NCI-H82 treated with DMSO at 0.1 percent for 48 hours (cell line): ENCODE measurements at regions not wholly inside any gene's neighbourhood (a gene's known extent, or its start where the extent isn't known, plus 50 kb on each side); places are given as distances from the start of the nearest gene placed in this dataset.

ENCODE experiments used
- DNase-seq: peaks from one replicate; lab custom pipeline; 2025; ENCODE audit not compliant: unreplicated experiment; lab: John Stamatoyannopoulos, UW

DNA sequence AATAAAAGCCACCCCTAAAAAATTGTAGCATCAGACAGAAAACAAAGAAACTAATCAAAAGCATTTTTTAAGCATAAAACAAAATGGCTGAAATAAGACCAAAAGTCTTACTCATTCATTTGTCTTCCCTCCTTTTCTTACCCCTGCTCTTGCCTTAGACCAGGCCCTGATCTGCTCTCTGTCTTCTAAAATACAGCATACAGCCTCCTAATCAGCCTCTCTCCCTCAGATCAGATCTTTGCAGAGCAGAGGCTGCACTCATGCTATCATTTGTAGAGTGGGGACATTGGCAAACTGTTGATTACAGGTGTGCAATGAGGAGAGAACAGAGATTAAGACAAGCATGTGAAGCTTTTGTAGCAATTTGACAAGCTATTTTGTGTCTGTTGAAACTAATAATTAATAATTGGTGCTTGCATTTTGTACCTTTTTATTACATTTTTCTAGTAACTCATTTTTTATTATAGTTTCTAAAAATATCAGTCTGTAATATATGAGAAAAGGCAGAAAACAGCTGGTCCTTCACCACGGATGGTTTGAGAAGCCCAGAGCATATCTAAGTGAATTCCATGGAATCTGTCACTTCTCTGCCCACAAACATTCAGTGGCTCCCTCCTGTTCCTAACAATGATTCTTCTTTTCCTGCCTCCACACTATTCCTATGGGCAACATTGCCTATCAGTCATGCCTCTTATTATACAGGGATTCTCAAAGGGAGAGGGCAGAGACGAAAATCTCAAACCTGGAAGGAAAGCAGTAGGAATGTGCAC lies 286.2 kb upstream of the STT3B start:
- DNase-seq, result no peak

DNA sequence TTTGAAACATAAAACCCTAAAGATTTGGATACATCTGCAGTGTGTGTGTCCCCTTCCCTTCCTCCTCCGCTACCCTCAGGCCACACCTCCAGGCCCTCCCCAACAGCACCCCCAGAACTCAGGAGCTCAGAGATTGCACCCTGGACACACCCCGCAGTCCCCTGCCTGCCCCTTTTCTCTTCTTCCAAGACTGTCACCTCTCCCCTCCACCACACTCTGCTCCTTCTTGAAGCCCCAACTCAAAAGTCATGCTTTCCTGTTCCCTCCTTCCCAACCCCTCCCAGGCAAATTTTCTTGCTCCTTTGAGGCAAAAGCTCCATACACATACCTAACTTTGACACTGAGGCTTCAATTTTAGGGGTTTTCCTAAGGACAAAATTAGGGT lies 285.7 kb upstream of the STT3B start:
- DNase-seq, result no peak

- no peak for DNase-seq
Measured at GRCh38 chr3:31247850-31248562, 284.7 kb upstream of the STT3B start.

GRCh38 chr3:31248563-31248992 lies 284.1 kb upstream of the STT3B start:
- no peak for DNase-seq

DNA sequence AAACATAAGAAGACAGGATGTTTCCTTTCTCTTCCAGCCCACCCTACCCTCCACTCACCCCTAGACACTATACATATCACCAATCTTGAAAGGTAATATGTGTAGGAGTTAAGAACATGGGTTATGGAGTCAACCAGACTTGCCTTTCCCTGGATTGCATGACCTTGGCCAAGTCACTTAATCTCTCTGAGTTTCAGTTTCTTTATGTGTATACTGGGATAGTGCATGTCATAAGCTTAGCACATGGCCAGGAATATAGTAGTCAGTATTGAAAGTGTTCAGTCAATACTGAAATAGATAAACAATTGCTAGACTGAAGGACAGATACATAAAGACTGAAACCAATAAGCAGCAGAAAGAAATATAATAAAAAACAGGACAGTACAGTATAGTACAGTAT lies 283.2 kb upstream of the STT3B start:
- no peak for DNase-seq

- DNase-seq, result no peak
Measured at GRCh38 chr3:31250116-31250777, 282.5 kb upstream of the STT3B start.

- DNase-seq, result no peak
Measured at GRCh38 chr3:31251083-31251482, 281.6 kb upstream of the STT3B start.

DNA sequence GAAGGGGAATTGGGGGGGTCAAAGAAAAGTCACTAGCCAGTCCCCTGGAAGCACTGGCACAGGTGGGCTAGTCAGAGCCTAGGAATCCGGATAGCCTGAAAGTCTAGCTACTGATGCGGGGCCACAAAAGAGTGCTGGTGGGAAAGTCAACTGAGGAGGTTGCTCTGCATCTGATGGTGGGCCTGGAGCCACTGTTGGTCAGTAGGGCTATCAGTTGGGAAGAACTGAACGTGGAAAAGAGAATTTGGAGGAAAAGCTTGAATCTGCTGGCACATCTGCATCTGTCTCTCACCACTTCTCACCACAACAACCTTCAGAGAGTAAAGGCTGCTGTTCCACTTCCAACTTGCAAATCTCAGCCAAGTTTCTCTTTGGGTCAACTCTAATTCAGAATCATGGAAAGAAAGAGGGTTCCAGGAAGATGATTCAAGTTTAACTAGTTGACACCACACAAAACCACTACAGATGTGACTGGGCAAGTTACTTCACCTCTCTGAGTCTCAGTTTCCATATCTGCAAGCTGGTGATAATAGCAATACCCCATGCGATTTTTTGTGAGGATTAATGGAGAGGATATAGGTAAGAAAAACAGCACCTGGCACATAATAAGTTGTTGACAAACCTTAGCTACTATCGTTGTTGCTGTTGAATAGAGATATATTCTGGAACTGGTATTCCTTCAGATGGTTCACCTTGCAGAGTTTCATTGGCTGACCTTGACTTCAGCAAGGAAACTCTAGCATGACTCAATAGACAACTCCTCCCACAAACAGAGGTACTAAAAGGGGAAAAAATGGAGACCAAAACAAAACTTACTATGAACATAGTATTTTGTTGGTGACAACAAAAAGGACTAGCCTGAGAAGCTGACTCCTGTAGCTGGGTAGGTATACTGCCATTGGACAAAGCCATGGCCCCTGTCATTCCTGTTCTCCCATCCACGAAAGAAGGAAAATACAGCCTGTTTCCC lies 280.2 kb upstream of the STT3B start:
- no peak for DNase-seq

DNA sequence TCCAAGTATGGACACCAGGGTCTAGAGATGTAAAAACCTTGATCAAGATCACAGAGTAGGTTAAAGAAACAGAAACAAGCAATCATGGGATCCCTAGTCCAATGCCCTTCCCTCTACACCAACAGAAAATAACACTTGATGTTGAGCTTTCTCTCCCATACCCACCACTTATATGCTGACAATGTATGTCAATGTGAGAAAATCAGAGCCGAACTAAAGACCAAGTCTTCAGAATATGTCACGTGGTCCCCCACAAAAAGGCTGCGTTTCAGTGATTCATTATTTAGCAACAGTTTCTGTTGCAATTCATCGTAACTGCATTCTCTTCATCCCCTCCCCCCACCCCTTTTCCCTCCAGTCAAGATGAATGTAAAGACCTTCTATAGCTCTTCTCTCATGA lies 278.9 kb upstream of the STT3B start:
- DNase-seq, result no peak

DNA sequence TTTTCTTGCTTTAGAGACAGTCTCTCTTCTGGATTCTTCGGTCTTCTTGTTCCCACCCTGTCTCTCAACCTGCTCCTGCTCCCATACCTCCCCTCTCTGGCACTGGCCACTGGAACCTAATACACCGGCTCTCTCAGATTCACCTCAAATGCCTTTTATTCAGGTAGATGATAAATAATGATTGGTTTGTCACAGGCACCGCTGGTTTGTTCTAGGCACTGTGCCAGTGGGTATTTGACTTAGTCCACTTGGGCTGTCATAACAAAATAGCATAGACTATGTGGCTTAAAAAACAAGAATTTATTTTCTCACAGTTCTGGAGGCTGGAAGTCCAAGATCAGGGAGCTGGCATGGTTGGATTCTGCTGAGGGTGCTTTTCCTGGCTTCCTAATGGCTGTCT lies 278.2 kb upstream of the STT3B start:
- DNase-seq, result no peak

DNA sequence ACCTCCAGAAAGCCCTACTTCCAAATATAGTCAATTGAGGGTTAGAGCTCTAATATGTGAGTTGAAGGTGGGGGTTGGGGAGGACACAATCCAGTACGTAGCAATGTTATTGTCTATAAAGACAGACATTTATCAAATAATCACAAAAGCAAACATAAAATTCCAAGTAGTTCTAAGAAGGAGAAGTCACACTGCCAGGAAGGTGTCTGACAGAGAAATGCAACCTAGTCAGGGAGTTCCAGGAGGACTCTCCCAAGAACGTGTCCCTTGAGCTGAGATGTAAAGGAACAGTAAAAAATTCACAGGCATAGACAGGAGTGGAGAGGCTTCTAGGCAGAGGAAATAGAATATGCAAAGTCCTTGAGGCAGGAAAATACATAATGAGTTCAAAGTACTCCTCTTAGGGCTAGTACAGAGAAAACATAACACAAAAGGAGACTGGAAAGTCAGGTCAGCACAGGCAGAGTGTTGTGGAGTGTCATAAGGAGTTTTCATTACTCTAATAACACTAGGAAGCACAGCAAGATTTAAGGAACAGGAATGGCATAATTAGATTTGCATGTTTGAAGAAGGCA lies 277.6 kb upstream of the STT3B start:
- no peak for DNase-seq

GRCh38 chr3:31262201-31262600 lies 270.5 kb upstream of the STT3B start:
- DNase-seq, result no peak

DNA sequence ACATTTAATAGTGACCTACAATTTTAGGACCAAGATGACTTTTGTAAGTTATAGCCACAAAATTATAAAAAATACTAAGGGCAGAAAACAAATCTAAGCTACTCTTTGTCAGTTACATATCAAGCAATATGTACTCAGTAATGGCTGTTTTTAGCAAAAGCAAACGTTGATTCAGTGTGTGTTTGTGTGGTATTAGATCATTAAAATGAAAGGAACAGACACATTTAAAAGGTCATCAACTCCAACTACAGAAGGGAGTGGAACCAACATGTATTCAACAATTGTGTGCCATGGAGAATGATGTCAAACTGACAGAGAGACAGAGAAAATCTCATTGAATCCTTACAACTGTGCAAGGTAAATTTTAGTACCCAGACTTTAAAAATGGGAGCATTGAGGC lies 268.8 kb upstream of the STT3B start:
- no peak for DNase-seq

GRCh38 chr3:31265646-31266428 lies 266.9 kb upstream of the STT3B start:
- no peak for DNase-seq

DNA sequence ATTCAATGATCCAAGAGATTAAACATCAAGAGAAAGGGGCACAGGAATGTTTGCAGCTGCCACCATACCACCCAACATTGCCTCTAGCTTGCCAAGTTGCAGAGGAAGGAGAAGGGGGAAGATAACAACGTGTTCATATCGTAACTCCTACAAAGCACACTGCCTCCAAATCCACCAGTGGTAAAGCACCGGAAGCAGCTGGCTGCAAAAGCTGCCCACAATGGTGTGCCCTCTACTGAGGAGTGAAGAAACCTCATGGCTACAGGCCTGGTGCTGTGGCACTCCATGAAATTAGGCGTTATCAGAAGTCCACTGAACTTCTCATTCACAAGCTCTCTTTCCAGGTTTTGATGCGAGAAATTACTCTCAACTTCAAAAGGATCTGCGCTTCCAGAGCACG lies 263.9 kb upstream of the STT3B start:
- no peak for DNase-seq

- DNase-seq, result no peak
Measured at GRCh38 chr3:31270010-31270409, 262.7 kb upstream of the STT3B start.

- DNase-seq, result no peak
Measured at GRCh38 chr3:31274326-31275024, 258.2 kb upstream of the STT3B start.

- DNase-seq, result no peak
Measured at GRCh38 chr3:31275038-31275572, 257.6 kb upstream of the STT3B start.

GRCh38 chr3:31275583-31275982 lies 257.1 kb upstream of the STT3B start:
- no peak for DNase-seq
